ENCODE measurements at regions not wholly inside any gene's neighbourhood (a gene's known extent, or its start where the extent isn't known, plus 50 kb on each side); places are given as distances from the start of the nearest gene placed in this dataset.

DNA sequence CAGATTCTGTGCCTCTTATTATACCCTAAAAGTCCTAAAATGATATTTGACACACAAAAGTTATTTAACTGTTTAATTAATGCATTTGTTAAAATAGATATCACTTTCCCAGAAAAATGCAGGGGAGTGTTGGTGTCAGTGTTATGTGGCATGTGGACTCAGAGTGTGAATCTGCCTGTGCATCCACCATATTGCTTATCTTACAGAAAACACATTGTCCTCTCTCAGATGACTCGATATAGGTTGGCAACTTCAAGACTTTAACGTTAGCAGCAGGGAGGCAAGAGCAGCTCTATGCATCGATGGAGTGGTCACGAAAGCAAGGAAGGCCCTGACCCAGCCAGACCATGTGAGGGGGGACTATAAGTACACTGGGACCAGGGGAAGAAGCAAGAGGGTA is 165.4 kb upstream of the DCBLD2 start:
- H3K9ac ChIP-seq (ENCODE audit: low read depth, low read length, poor library complexity, severe bottlenecking), result no peak overlapping the region
- H3K4me2 ChIP-seq (ENCODE audit: low read depth, low read length, poor library complexity, severe bottlenecking), result no peak overlapping the region
- H3F3A ChIP-seq (ENCODE audit: low read depth), result no peaks in the 10 kb centered on the region
- H3K4me3 ChIP-seq (ENCODE audit: low read length, poor library complexity, severe bottlenecking), result no peak overlapping the region
- no peaks in the 10 kb centered on the region for H3K9me3 ChIP-seq (ENCODE audit: insufficient read depth, low read depth, low read length)
- H3K79me2 ChIP-seq (ENCODE audit: insufficient read depth, low read length), result no peaks in the 10 kb centered on the region
- no peak overlapping the region for H2AFZ ChIP-seq (ENCODE audit: low read length)
- no peaks in the 10 kb centered on the region for H3K4me1 ChIP-seq (ENCODE audit: insufficient read depth, low read length, poor library complexity, severe bottlenecking)
- no peaks in the 10 kb centered on the region for H3K9me2 ChIP-seq (replicated peaks; ENCODE audit: low read depth, low read length)
- no peaks in the 10 kb centered on the region for H3K27me3 ChIP-seq (ENCODE audit: insufficient read depth, low read length, poor library complexity, severe bottlenecking)
- no peak for TF ChIP-seq EZH2phosphoT487 (IDR thresholded peaks at IDR 0.05; ENCODE audit: borderline replicate concordance)
- TF ChIP-seq, protein P1, sequence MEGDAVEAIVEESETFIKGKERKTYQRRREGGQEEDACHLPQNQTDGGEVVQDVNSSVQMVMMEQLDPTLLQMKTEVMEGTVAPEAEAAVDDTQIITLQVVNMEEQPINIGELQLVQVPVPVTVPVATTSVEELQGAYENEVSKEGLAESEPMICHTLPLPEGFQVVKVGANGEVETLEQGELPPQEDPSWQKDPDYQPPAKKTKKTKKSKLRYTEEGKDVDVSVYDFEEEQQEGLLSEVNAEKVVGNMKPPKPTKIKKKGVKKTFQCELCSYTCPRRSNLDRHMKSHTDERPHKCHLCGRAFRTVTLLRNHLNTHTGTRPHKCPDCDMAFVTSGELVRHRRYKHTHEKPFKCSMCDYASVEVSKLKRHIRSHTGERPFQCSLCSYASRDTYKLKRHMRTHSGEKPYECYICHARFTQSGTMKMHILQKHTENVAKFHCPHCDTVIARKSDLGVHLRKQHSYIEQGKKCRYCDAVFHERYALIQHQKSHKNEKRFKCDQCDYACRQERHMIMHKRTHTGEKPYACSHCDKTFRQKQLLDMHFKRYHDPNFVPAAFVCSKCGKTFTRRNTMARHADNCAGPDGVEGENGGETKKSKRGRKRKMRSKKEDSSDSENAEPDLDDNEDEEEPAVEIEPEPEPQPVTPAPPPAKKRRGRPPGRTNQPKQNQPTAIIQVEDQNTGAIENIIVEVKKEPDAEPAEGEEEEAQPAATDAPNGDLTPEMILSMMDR (conservative IDR thresholded peaks at IDR 0.05; ENCODE audit: low read length), result no peak
- no peaks in the 10 kb centered on the region for H3K36me3 ChIP-seq (ENCODE audit: insufficient read depth, low read length)
- H4K20me1 ChIP-seq (ENCODE audit: insufficient read depth, low read length, poor library complexity, severe bottlenecking), result no peaks in the 10 kb centered on the region

DNA sequence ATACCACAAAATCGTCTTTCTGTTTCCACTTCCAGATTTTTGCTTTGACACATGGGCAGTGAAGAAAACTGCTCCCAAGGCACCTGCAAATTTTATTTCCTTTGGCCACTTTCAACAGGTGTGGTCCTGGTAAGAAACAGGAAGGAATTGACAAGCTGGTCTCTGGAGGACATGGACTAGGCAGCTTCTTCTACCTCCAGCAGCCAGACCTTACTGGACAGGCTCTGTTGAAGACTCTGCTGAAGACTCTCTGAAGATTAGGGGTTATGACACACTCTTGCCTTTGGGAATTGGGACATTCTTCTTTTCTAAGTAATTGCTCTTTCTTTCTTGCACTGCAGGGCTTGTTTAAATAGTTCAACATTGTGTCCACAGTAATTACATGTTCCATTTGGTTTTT is 147.7 kb upstream of the DCBLD2 start:
- H3K9me2 ChIP-seq (replicated peaks; ENCODE audit: low read depth, low read length), result no peaks in the 10 kb centered on the region
- TF ChIP-seq, protein P1 (conservative IDR thresholded peaks at IDR 0.05; ENCODE audit: low read length), result no peak
- no peak for TF ChIP-seq EZH2phosphoT487 (IDR thresholded peaks at IDR 0.05; ENCODE audit: borderline replicate concordance)
- no peaks in the 10 kb centered on the region for H3F3A ChIP-seq (ENCODE audit: low read depth)
- no peak overlapping the region for H3K4me2 ChIP-seq (ENCODE audit: low read depth, low read length, poor library complexity, severe bottlenecking)
- no peak overlapping the region for H2AFZ ChIP-seq (ENCODE audit: low read length)
- no peaks in the 10 kb centered on the region for H3K27me3 ChIP-seq (ENCODE audit: insufficient read depth, low read length, poor library complexity, severe bottlenecking)
- no peaks in the 10 kb centered on the region for H3K4me1 ChIP-seq (ENCODE audit: insufficient read depth, low read length, poor library complexity, severe bottlenecking)
- H3K9ac ChIP-seq (ENCODE audit: low read depth, low read length, poor library complexity, severe bottlenecking), result no peak overlapping the region
- H4K20me1 ChIP-seq (ENCODE audit: insufficient read depth, low read length, poor library complexity, severe bottlenecking), result no peaks in the 10 kb centered on the region
- H3K79me2 ChIP-seq (ENCODE audit: insufficient read depth, low read length), result no peaks in the 10 kb centered on the region
- no peak overlapping the region for H3K4me3 ChIP-seq (ENCODE audit: low read length, poor library complexity, severe bottlenecking)
- H3K36me3 ChIP-seq (ENCODE audit: insufficient read depth, low read length), result no peaks in the 10 kb centered on the region
- no peaks in the 10 kb centered on the region for H3K9me3 ChIP-seq (ENCODE audit: insufficient read depth, low read depth, low read length)

DNA sequence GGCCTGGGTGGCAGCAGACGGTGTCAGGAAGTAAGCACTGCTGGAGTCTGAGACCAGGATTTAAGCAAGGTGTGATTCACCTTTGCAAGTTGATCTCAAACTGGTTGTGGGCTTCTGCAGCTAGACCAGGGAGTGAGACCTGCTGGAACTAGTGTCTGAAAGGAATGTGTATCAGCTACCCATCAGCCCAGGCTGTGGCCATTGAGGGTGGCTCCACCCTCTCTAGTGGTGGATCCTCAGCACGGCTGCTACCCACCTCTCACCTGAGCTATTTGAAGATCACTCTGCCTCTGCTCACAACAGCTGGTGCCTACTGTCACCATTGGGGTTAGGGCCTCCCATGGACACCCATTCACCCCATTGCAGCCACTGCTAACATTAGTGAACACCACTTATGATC is 140.3 kb upstream of the DCBLD2 start:
- H3K4me2 ChIP-seq (ENCODE audit: low read depth, low read length, poor library complexity, severe bottlenecking), result no peak overlapping the region
- H2AFZ ChIP-seq (ENCODE audit: low read length), result no peak overlapping the region
- H3K27me3 ChIP-seq (ENCODE audit: insufficient read depth, low read length, poor library complexity, severe bottlenecking), result no peaks in the 10 kb centered on the region
- no peak overlapping the region for H3K4me3 ChIP-seq (ENCODE audit: low read length, poor library complexity, severe bottlenecking)
- no peaks in the 10 kb centered on the region for H3K4me1 ChIP-seq (ENCODE audit: insufficient read depth, low read length, poor library complexity, severe bottlenecking)
- no peaks in the 10 kb centered on the region for H3K9me2 ChIP-seq (replicated peaks; ENCODE audit: low read depth, low read length)
- H3K79me2 ChIP-seq (ENCODE audit: insufficient read depth, low read length), result no peaks in the 10 kb centered on the region
- H3K9me3 ChIP-seq (ENCODE audit: insufficient read depth, low read depth, low read length), result no peaks in the 10 kb centered on the region
- no peaks in the 10 kb centered on the region for H3F3A ChIP-seq (ENCODE audit: low read depth)
- H3K36me3 ChIP-seq (ENCODE audit: insufficient read depth, low read length), result no peaks in the 10 kb centered on the region
- H3K9ac ChIP-seq (ENCODE audit: low read depth, low read length, poor library complexity, severe bottlenecking), result no peak overlapping the region
- H4K20me1 ChIP-seq (ENCODE audit: insufficient read depth, low read length, poor library complexity, severe bottlenecking), result no peaks in the 10 kb centered on the region
- TF ChIP-seq EZH2phosphoT487 (IDR thresholded peaks at IDR 0.05; ENCODE audit: borderline replicate concordance), result no peak
- TF ChIP-seq, protein P1 (conservative IDR thresholded peaks at IDR 0.05; ENCODE audit: low read length), result no peak
